BJ (cell line): ENCODE measurements at regions not wholly inside any gene's neighbourhood (a gene's known extent, or its start where the extent isn't known, plus 50 kb on each side); places are given as distances from the start of the nearest gene placed in this dataset.
"Not testable (repeated sequence)": the region's sequence is repeated elsewhere in the genome, so short reads cannot be mapped to it uniquely, and the experiment has no call there.

Experiments used
- CTCF ChIA-PET: fragments of 350-600 bp; formaldehyde crosslinking; extraction: SDS; loops from one replicate; lab custom pipeline; 2021; ENCODE audit warnings: antibody characterized with exemption, inconsistent platforms; lab: Yijun Ruan, JAX
- POLR2A ChIA-PET: fragments of 300-600 bp; sonication (Branson Sonifier 250); formaldehyde crosslinking; extraction: SDS; loops from one replicate; lab custom pipeline; 2021; ENCODE audit warnings: antibody characterized with exemption; lab: Charles Lee
- DNase-seq: peaks from one replicate; pipeline ENCODE4 v3.0.0-alpha.2; 2011; ENCODE audit warnings: low read depth
- H3K27me3 ChIP-seq: 2 replicates; pipeline ENCODE4 v1.6.0; 2011; ENCODE audit warnings: low read length; ENCODE audit not compliant: control insufficient read depth, insufficient read depth
- H3K36me3 ChIP-seq: 2 replicates; pipeline ENCODE4 v1.5.1; 2011; ENCODE audit warnings: low read length; ENCODE audit not compliant: control insufficient read depth, insufficient read depth
- H3K4me3 ChIP-seq: 2 replicates; pipeline ENCODE4 v1.5.1; 2011; ENCODE audit warnings: low read depth, mild to moderate bottlenecking, control low read depth, low read length
- TF ChIP-seq, protein P1 (sequence below): IDR thresholded peaks from 2 replicates; pipeline ENCODE4 v1.5.1; 2011; ENCODE audit warnings: low read depth, mild to moderate bottlenecking, control low read depth, inconsistent platforms, low read length, moderate library complexity; ENCODE audit not compliant: insufficient read depth

DNA sequence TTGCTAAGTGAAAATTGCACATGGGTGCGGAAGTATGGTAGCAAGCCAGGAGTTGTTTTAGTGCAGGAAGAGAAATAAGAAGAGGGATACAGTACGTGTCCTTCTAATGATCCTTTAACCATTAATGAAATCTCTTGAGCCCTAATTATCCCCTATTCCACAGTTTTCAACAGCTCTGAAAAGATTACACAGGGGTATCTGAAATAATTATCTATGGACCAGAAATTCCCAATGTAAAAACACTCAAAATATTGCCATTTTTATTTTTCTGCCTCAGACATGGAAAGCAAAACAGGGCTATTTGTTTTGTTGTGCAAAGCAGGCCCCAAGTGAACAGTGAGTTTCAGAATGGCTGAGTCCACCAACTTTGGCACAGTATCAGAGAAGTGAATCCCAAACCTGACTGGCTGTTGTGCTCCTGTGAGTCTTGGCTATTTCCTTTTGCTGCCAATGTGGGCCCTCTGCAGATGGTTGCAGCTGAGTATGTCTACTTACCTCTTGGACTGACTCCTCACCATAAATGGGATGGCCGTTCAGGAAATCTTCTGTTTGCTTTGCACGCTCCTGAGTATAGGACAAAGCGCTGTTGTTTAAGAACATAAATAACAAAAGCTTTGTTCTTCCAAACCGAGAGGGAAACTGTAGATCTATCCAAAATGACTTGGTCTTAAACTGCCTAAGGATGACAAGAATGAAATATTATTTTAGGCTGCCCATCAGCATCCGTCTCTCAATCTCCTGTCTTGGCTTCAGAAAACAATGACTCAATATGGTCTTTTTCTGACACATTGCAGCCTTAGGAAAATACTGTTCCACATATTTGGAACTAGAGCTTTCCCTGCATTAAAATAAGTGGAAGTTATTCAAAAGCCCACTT is 204.1 kb downstream of the DEPDC1B start:
- CTCF ChIA-PET: no interaction called here
- DNase-seq: no peak

DNA sequence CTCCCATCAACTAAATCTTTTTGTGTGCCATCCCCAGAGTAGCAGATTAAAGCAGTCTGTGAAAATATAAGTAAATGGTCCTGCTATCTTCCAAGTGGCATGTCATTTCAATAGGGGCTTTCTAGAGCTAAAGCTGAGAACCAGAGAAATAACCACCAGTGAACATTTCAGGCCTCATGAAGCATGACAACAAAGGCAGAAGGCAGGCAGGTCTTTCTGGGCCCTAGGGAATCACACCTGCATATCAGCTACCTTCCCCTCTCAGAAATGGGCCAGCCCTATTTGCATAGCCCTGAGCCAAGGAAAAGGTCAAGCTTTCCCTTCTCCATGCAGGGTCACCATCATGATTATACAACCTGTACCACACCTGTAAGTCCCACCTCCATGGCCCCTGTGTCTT is 205.3 kb downstream of the DEPDC1B start:
- TF ChIP-seq, protein P1, sequence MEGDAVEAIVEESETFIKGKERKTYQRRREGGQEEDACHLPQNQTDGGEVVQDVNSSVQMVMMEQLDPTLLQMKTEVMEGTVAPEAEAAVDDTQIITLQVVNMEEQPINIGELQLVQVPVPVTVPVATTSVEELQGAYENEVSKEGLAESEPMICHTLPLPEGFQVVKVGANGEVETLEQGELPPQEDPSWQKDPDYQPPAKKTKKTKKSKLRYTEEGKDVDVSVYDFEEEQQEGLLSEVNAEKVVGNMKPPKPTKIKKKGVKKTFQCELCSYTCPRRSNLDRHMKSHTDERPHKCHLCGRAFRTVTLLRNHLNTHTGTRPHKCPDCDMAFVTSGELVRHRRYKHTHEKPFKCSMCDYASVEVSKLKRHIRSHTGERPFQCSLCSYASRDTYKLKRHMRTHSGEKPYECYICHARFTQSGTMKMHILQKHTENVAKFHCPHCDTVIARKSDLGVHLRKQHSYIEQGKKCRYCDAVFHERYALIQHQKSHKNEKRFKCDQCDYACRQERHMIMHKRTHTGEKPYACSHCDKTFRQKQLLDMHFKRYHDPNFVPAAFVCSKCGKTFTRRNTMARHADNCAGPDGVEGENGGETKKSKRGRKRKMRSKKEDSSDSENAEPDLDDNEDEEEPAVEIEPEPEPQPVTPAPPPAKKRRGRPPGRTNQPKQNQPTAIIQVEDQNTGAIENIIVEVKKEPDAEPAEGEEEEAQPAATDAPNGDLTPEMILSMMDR: no peak

More for the DNA sequence above, 204.1 kb downstream of the DEPDC1B start:
- H3K4me3 ChIP-seq: no peak overlapping the region
- no peaks in the 10 kb centered on the region for H3K36me3 ChIP-seq
- POLR2A ChIA-PET: no interaction called here
- TF ChIP-seq, protein P1: no peak
- no peaks in the 10 kb centered on the region for H3K27me3 ChIP-seq

DNA sequence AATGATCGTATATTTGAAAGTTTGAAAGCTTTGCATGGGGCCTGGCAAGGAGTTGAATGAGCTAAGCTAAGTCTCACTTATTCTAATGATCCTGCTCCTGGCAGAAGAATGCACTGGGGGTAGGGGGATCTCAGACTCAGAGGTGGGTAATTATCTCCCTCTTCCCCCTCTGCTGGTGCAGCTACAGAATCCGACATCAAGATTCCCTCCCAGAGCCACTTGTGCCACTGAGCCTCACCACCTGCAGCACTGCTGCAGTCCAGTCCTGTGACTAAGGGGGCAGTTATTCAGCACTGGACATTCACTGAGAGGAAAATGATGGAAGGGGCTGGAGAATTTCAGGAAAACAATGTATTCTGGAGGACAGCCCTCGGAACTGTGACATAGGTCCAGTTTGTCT is 205.8 kb downstream of the DEPDC1B start:
- TF ChIP-seq, protein P1: no peak
- no peak for DNase-seq
- CTCF ChIA-PET: no interaction called here

More for the DNA sequence above, 205.3 kb downstream of the DEPDC1B start:
- no peak overlapping the region for H3K4me3 ChIP-seq
- DNase-seq: no peak
- ChIA-PET POLR2A (no interaction called here), CTCF (no interaction called here)
- no peaks in the 10 kb centered on the region for H3K36me3 ChIP-seq
- no peaks in the 10 kb centered on the region for H3K27me3 ChIP-seq

DNA sequence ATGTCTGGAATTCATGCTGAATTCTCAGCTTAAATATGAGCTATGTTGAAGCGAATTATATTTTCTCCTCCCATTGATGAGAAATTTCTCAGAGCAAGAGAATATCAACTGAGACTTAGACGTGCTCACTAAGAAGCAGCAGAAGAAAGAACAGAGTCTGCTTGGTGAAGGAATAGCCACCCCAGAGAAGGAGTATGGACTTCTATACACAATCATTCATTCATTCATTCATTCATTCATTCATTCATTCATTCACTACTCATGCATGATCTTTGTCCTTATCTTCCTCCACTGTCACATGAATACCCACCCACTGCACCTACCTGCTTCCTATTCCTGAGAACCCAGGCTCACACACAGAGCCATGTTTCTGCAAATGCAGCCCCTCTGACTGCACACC is 206.6 kb downstream of the DEPDC1B start:
- Histone ChIP-seq H3K27me3 (no peaks in the 10 kb centered on the region), H3K4me3 (no peak overlapping the region), H3K36me3 (no peaks in the 10 kb centered on the region)
- TF ChIP-seq, protein P1: no peak
- ChIA-PET CTCF (no interaction called here), POLR2A (no interaction called here)
- DNase-seq: no peak

More for the DNA sequence above, 205.8 kb downstream of the DEPDC1B start:
- no peaks in the 10 kb centered on the region for H3K36me3 ChIP-seq
- POLR2A ChIA-PET: no interaction called here
- no peaks in the 10 kb centered on the region for H3K27me3 ChIP-seq
- no peak overlapping the region for H3K4me3 ChIP-seq

DNA sequence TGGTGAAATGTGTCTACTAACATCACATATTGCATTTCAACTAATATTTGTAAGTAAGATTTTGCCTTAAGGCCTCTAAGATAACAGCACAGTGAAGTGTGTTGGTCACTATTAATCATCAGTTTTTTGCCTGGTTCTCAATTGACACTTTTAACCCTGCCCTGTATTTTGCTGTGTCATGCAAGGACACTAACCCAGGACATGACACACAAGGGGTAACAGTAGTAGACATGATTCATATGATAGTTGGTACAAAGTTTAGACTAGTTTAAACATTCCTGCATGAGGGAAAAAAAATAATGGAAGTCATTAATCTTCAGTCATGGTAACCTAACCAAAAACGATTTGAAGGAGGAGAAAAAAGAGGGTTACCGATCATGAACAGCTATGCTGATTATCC is 207.0 kb downstream of the DEPDC1B start:
- no peak for DNase-seq
- ChIA-PET POLR2A (no interaction called here), CTCF (no interaction called here)
- TF ChIP-seq, protein P1: no peak
- Histone ChIP-seq H3K27me3 (no peaks in the 10 kb centered on the region), H3K36me3 (no peaks in the 10 kb centered on the region), H3K4me3 (no peak overlapping the region)

DNA sequence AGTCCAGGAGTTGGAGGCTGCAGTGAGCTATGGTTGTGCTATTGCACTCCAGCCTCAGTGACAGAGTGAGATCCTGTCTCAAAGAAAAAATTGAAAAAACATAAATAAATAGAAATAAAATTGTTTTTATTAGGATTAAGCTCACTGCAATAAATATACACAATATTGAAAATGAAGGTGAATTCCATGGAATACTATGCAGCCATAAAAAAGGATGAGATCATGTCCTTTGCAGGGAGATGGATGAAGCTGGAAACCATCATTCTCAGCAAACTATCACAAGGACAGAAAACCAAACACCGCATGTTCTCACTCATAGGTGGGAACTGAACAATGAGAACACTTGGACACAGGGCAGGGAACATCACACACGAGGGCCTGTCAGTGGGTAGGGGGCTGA is 207.6 kb downstream of the DEPDC1B start:
- CTCF ChIA-PET, POLR2A ChIA-PET, H3K36me3 ChIP-seq, DNase-seq, H3K27me3 ChIP-seq, H3K4me3 ChIP-seq: not testable (repeated sequence)
